ENCODE measurements at regions not wholly inside any gene's neighbourhood (a gene's known extent, or its start where the extent isn't known, plus 50 kb on each side); places are given as distances from the start of the nearest gene placed in this dataset.

GRCh38 chr6:120899932-120900331, 434.3 kb downstream of the TBC1D32 start:
- TF ChIP-seq POLR2AphosphoS5 (IDR thresholded peaks at IDR 0.05; ENCODE audit: low read depth, low read length) (no peak), REST (IDR thresholded peaks at IDR 0.05; ENCODE audit: insufficient read depth in 1 of 2, low read depth in 2 of 2, low read length in 2 of 2) (no peak), TAF1 (IDR thresholded peaks at IDR 0.05; ENCODE audit: borderline replicate concordance, insufficient read depth, low read length) (no peak), FOXP2 (optimal IDR thresholded peaks at IDR 0.05; ENCODE audit: borderline replicate concordance, extremely low read depth, extremely low read length, insufficient read depth) (no peak), SIN3A (IDR thresholded peaks at IDR 0.05; ENCODE audit: borderline replicate concordance, insufficient read depth, low read length) (no peak)

All from PFSK-1 (cell line).